ENCODE measurements at regions not wholly inside any gene's neighbourhood (a gene's known extent, or its start where the extent isn't known, plus 50 kb on each side); places are given as distances from the start of the nearest gene placed in this dataset.

DNA sequence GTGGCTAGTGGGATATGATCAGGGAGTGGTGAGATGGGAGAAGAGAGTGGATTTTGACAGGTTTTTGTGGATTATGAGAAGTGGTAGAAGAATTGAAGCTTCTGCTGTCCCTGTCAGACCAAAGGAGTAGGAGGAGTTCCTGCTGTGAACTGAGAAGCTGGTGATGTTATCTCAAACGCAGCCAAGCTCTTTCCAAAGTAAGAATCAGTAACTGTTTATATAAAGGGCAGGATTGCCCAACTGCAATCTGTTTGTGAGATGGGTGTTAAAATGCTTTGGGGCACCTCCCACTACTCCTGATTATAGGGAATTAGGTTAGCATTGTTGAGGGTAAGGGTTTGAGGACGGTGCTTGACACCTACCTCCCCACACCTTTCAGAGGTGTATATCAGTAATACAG, 60.5 kb upstream of the USP25 start:
- H3K9me3 ChIP-seq (replicated peaks; ENCODE audit: control insufficient read depth, insufficient read depth, low read length), result no peaks in the 10 kb centered on the region
- ChIA-PET SMC1A (ENCODE audit: uncharacterized antibody, unreplicated experiment) (no interaction called here), POLR2A (no interaction called here), RAD21 (ENCODE audit: unreplicated experiment) (no interaction called here), CTCF (no interaction called here)
- 3% methylated on average over 2 of the region's 2 CpGs for WGBS (ENCODE audit: insufficient coverage, insufficient replicate concordance, low lambda C conversion rate, missing lambda C conversion rate)
- FAIRE-seq (no peak), DNase-seq (ENCODE audit: low read depth, low spot score) (no peak), ATAC-seq (no peak)
- no peak overlapping the region for H3K9ac ChIP-seq (ENCODE audit: control insufficient read depth, insufficient read depth, low read length)
- no TSS peak for BruUV-seq (replicated peaks)
- H3K36me3 ChIP-seq (ENCODE audit: control insufficient read depth in 2 of 2, insufficient read depth in 2 of 2, low read length in 1 of 2), result no peaks in the 10 kb centered on the region
- H3K27ac ChIP-seq (ENCODE audit: control insufficient read depth, insufficient read depth), result no peak overlapping the region
- no peaks in the 10 kb centered on the region for H4K20me1 ChIP-seq (ENCODE audit: control insufficient read depth, insufficient read depth)
- H2AFZ ChIP-seq (ENCODE audit: control insufficient read depth, low read depth, low read length), result no peak overlapping the region
- TF ChIP-seq, protein P1, sequence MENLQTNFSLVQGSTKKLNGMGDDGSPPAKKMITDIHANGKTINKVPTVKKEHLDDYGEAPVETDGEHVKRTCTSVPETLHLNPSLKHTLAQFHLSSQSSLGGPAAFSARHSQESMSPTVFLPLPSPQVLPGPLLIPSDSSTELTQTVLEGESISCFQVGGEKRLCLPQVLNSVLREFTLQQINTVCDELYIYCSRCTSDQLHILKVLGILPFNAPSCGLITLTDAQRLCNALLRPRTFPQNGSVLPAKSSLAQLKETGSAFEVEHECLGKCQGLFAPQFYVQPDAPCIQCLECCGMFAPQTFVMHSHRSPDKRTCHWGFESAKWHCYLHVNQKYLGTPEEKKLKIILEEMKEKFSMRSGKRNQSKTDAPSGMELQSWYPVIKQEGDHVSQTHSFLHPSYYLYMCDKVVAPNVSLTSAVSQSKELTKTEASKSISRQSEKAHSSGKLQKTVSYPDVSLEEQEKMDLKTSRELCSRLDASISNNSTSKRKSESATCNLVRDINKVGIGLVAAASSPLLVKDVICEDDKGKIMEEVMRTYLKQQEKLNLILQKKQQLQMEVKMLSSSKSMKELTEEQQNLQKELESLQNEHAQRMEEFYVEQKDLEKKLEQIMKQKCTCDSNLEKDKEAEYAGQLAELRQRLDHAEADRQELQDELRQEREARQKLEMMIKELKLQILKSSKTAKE (IDR thresholded peaks at IDR 0.05; ENCODE audit: low read depth, poor library complexity, severe bottlenecking), result no peak
- no peak for TF ChIP-seq KDM1A (IDR thresholded peaks at IDR 0.05; ENCODE audit: borderline replicate concordance)
- no peak for TF ChIP-seq RAD51 (IDR thresholded peaks at IDR 0.05)
- TF ChIP-seq RCOR1 (conservative IDR thresholded peaks at IDR 0.05; ENCODE audit: low read depth, low read length), result no peak
- no peak for TF ChIP-seq WRNIP1 (IDR thresholded peaks at IDR 0.05; ENCODE audit: borderline replicate concordance, low read depth, low read length)
- no peaks in the 10 kb centered on the region for H3K27me3 ChIP-seq (replicated peaks in 1 of 2; ENCODE audit: control insufficient read depth in 2 of 2, insufficient read depth in 2 of 2, low read length in 1 of 2)
- in situ Hi-C loops (cut with MboI) (no loop called here), intact Hi-C loops (cut with micrococcal nuclease; ENCODE audit: unreplicated experiment) (no loop called here)
- H3K4me1 ChIP-seq (ENCODE audit: control insufficient read depth, insufficient read depth, low read length), result no peaks in the 10 kb centered on the region
- H3K4me3 ChIP-seq, result no peak overlapping the region
- H3K79me2 ChIP-seq (ENCODE audit: control insufficient read depth, insufficient read depth, low read length), result no peaks in the 10 kb centered on the region
- no peak overlapping the region for H3K4me2 ChIP-seq (ENCODE audit: control insufficient read depth, insufficient read depth)

DNA sequence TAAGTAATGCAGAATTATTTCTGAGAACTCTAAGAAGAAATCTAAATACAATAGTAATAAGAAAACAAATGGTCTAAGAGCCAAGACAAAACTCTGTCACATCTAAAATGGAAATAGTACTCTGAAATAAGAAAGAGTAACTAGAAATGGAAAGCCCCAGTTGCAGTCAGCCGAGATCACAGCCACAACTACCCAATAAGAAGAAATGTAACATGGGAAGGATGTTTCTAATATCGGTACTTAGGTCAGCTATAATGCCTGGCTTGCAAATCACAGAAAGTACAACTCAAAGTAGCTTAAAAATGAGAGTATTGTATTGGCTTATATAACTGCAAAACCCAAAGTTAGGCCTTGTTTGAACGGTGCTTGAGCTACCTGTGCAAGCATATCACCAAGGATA, 58.6 kb upstream of the USP25 start:
- no peaks in the 10 kb centered on the region for H3K4me1 ChIP-seq (ENCODE audit: control insufficient read depth, insufficient read depth, low read length)
- peak; percentile 4 for DNase-seq (ENCODE audit: low read depth, low spot score)
- CTCF ChIA-PET, result no interaction called here
- 0% methylated on average over 3 of the region's 3 CpGs for WGBS (ENCODE audit: insufficient coverage, insufficient replicate concordance, low lambda C conversion rate, missing lambda C conversion rate)
- RAD21 ChIA-PET (ENCODE audit: unreplicated experiment), result no interaction called here
- no peaks in the 10 kb centered on the region for H3K79me2 ChIP-seq (ENCODE audit: control insufficient read depth, insufficient read depth, low read length)
- ATAC-seq, result peak; percentile 85
- no peak overlapping the region; the same call in 1 of the 2 replicates for H3K4me2 ChIP-seq (ENCODE audit: control insufficient read depth, insufficient read depth)
- BruUV-seq (replicated peaks), result no TSS peak
- SMC1A ChIA-PET (ENCODE audit: uncharacterized antibody, unreplicated experiment), result no interaction called here
- no peaks in the 10 kb centered on the region for H3K36me3 ChIP-seq (ENCODE audit: control insufficient read depth in 2 of 2, insufficient read depth in 2 of 2, low read length in 1 of 2)
- H3K27ac ChIP-seq (ENCODE audit: control insufficient read depth, insufficient read depth), result no peak overlapping the region
- no peak for FAIRE-seq
- in situ Hi-C loops (cut with MboI), result no loop called here
- TF ChIP-seq, protein P2, sequence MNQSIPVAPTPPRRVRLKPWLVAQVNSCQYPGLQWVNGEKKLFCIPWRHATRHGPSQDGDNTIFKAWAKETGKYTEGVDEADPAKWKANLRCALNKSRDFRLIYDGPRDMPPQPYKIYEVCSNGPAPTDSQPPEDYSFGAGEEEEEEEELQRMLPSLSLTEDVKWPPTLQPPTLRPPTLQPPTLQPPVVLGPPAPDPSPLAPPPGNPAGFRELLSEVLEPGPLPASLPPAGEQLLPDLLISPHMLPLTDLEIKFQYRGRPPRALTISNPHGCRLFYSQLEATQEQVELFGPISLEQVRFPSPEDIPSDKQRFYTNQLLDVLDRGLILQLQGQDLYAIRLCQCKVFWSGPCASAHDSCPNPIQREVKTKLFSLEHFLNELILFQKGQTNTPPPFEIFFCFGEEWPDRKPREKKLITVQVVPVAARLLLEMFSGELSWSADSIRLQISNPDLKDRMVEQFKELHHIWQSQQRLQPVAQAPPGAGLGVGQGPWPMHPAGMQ (IDR thresholded peaks at IDR 0.05; ENCODE audit: borderline replicate concordance), result no peak
- TF ChIP-seq, protein P3, sequence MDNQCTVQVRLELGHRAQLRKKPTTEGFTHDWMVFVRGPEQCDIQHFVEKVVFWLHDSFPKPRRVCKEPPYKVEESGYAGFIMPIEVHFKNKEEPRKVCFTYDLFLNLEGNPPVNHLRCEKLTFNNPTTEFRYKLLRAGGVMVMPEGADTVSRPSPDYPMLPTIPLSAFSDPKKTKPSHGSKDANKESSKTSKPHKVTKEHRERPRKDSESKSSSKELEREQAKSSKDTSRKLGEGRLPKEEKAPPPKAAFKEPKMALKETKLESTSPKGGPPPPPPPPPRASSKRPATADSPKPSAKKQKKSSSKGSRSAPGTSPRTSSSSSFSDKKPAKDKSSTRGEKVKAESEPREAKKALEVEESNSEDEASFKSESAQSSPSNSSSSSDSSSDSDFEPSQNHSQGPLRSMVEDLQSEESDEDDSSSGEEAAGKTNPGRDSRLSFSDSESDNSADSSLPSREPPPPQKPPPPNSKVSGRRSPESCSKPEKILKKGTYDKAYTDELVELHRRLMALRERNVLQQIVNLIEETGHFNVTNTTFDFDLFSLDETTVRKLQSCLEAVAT (IDR thresholded peaks at IDR 0.05), result peak; percentile 28; the same call in 1 of the 2 replicates
- TF ChIP-seq, protein P4, sequence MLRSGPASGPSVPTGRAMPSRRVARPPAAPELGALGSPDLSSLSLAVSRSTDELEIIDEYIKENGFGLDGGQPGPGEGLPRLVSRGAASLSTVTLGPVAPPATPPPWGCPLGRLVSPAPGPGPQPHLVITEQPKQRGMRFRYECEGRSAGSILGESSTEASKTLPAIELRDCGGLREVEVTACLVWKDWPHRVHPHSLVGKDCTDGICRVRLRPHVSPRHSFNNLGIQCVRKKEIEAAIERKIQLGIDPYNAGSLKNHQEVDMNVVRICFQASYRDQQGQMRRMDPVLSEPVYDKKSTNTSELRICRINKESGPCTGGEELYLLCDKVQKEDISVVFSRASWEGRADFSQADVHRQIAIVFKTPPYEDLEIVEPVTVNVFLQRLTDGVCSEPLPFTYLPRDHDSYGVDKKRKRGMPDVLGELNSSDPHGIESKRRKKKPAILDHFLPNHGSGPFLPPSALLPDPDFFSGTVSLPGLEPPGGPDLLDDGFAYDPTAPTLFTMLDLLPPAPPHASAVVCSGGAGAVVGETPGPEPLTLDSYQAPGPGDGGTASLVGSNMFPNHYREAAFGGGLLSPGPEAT (IDR thresholded peaks at IDR 0.05; ENCODE audit: low read depth), result peak; percentile 46; the same call in 1 of the 2 replicates
- intact Hi-C loops (cut with micrococcal nuclease; ENCODE audit: unreplicated experiment), result no loop called here
- no peak overlapping the region for H3K4me3 ChIP-seq
- POLR2A ChIA-PET, result no interaction called here
- no peaks in the 10 kb centered on the region for H3K27me3 ChIP-seq (replicated peaks in 1 of 2; ENCODE audit: control insufficient read depth in 2 of 2, insufficient read depth in 2 of 2, low read length in 1 of 2)
- H3K9ac ChIP-seq (ENCODE audit: control insufficient read depth, insufficient read depth, low read length), result no peak overlapping the region
- peak overlapping the region; percentile 41; the same call in 1 of the 2 replicates for H2AFZ ChIP-seq (ENCODE audit: control insufficient read depth, low read depth, low read length)
- H4K20me1 ChIP-seq (ENCODE audit: control insufficient read depth, insufficient read depth), result no peaks in the 10 kb centered on the region
- H3K9me3 ChIP-seq (replicated peaks; ENCODE audit: control insufficient read depth, insufficient read depth, low read length), result no peaks in the 10 kb centered on the region
